ENCODE measurements at regions not wholly inside any gene's neighbourhood (a gene's known extent, or its start where the extent isn't known, plus 50 kb on each side); places are given as distances from the start of the nearest gene placed in this dataset.

DNA sequence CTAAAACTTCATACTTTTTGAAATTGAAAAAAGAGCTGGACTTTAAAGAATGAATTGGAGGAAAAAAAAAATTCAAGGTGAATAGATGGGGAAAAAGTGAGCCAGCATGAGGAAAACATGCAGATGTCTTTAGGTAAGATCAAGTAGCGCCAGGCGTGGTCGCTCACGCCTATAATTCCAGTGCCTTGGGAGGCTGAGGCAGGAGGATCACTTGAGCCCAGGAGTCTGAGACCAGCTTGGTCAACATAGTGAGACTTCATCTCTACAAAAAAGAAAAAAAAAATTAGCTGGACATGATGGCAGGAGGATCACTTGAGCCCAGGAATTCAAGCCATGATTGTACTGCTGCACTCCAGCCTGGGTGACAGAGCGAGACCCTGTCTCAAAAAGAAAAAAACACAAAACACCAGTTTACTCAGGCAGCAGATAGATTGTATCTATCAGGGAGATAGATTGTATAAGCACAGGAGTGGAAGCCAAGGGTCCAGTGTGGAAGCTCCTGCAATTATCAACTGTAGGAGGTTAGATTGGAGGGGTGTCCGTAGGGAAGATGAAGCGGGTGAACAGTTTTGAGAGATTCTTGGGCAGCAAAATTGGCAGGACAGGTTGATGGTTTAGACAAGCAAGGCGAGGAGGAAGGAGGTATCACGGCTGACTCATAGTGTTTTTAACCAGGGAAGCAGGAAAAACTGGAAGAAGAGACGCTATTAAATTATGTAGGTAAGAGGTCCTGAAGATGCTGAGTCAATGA is 97.6 kb upstream of the ZNF217 start:
- ChIA-PET POLR2A (no interaction called here), CTCF (no interaction called here)
- DNase-seq (ENCODE audit: extremely low spot score): no peak
- TF ChIP-seq ZNF384 (IDR thresholded peaks at IDR 0.05) (no peak), HDGF (IDR thresholded peaks at IDR 0.05; ENCODE audit: borderline replicate concordance) (no peak), ELF4 (IDR thresholded peaks at IDR 0.05) (no peak), FOXK2 (IDR thresholded peaks at IDR 0.05) (no peak), FOXA1 (IDR thresholded peaks at IDR 0.05) (no peak)

DNA sequence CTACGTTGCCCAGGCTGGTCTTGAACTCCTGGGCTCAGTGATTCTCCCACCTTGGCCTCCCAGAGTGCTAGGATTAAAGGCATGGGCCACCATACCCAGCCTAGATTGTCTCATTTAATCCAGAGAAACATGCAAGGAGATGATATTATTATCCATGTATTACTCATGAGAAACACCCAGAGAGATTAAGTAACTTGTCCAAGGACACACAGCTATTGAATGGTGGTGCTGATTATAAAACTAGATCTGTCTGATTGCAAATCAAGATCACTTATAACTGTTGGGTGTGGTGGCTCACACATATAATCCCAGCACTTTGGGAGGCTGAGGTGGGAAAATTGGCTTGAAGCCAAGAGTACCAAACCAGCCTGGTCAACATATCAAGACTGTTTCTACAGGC is 94.4 kb upstream of the ZNF217 start:
- CTCF ChIA-PET: no interaction called here
- no peak for DNase-seq (ENCODE audit: extremely low spot score)
- TF ChIP-seq ZNF384 (IDR thresholded peaks at IDR 0.05) (no peak), FOXK2 (IDR thresholded peaks at IDR 0.05) (no peak), CTBP1 (IDR thresholded peaks at IDR 0.05; ENCODE audit: borderline replicate concordance) (no peak)
- POLR2A ChIA-PET: no interaction called here

DNA sequence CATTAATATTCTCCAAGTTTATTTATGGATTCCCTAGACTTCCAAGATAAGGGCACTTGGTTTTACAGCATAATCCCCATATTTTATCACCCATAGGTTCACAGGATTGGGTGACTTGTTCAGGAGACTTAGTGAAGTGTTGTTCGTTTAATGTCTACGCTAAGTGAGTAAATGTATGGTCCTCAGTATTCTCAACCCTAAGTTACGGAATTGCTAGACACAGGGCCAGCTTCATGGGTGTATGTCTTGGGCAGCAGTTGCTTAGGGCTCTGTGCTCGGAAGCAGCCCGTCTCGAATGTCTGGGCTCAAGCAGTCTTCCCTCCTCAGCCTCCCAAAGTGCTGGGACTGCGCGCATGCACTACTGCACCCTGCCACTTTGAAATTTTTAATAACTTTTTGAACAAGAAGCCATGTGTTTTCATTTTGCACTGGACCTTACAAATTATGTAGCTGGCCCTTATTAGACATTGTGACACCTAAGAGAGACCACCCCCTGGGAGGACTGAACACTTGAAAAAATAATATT is 91.5 kb upstream of the ZNF217 start:
- ChIA-PET CTCF (no interaction called here), POLR2A (interaction anchor here (1.1 kb wide), 1 partner anchor 230 kb away, joined by 3 read pairs; no protein-coding TSS in a partner anchor)
- no peak for DNase-seq (ENCODE audit: extremely low spot score)
- no peak for TF ChIP-seq ZNF384 (IDR thresholded peaks at IDR 0.05)
- TF ChIP-seq L3MBTL2 (conservative IDR thresholded peaks at IDR 0.05): no peak
- no peak for TF ChIP-seq ELF4 (IDR thresholded peaks at IDR 0.05)
- TF ChIP-seq ARNT (IDR thresholded peaks at IDR 0.05): no peak

DNA sequence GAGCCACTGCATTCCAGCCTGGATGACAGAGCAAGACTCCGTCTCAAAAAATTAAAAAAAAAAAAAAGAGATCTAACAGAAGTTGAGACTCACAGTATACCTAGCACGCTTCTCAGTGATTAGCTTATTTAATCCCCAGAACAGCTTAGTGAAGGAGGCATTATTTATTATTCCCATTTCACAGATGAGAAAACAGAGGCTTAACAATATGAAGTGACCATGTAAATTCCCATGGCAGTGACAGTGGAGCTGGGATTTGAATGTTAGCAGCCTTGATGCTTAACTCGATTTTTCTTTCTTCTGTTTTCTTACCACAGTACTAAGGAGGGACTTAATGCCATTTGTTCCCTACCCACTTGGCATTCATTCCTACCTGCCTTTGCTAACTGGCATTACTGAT is 89.9 kb upstream of the ZNF217 start:
- no peak for DNase-seq (ENCODE audit: extremely low spot score)
- CTCF ChIA-PET: no interaction called here
- POLR2A ChIA-PET: no interaction called here
- TF ChIP-seq NFRKB (IDR thresholded peaks at IDR 0.05) (no peak), CTBP1 (IDR thresholded peaks at IDR 0.05; ENCODE audit: borderline replicate concordance) (no peak), L3MBTL2 (conservative IDR thresholded peaks at IDR 0.05) (no peak), FOXM1 (IDR thresholded peaks at IDR 0.05; ENCODE audit: borderline replicate concordance) (no peak), ARNT (IDR thresholded peaks at IDR 0.05) (no peak), ZNF384 (IDR thresholded peaks at IDR 0.05) (no peak), TARDBP (IDR thresholded peaks at IDR 0.05) (no peak), HDGF (IDR thresholded peaks at IDR 0.05; ENCODE audit: borderline replicate concordance) (no peak), SUZ12 (IDR thresholded peaks at IDR 0.05) (no peak), FOXK2 (IDR thresholded peaks at IDR 0.05) (no peak), FOXA1 (IDR thresholded peaks at IDR 0.05) (no peak), SP1 (IDR thresholded peaks at IDR 0.05) (no peak), BHLHE40 (IDR thresholded peaks at IDR 0.05; ENCODE audit: borderline replicate concordance) (no peak), LEF1 (IDR thresholded peaks at IDR 0.05; ENCODE audit: borderline replicate concordance) (no peak), ELF4 (IDR thresholded peaks at IDR 0.05) (no peak)
- TF ChIP-seq, protein P1, sequence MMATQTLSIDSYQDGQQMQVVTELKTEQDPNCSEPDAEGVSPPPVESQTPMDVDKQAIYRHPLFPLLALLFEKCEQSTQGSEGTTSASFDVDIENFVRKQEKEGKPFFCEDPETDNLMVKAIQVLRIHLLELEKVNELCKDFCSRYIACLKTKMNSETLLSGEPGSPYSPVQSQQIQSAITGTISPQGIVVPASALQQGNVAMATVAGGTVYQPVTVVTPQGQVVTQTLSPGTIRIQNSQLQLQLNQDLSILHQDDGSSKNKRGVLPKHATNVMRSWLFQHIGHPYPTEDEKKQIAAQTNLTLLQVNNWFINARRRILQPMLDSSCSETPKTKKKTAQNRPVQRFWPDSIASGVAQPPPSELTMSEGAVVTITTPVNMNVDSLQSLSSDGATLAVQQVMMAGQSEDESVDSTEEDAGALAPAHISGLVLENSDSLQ (IDR thresholded peaks at IDR 0.05): no peak

DNA sequence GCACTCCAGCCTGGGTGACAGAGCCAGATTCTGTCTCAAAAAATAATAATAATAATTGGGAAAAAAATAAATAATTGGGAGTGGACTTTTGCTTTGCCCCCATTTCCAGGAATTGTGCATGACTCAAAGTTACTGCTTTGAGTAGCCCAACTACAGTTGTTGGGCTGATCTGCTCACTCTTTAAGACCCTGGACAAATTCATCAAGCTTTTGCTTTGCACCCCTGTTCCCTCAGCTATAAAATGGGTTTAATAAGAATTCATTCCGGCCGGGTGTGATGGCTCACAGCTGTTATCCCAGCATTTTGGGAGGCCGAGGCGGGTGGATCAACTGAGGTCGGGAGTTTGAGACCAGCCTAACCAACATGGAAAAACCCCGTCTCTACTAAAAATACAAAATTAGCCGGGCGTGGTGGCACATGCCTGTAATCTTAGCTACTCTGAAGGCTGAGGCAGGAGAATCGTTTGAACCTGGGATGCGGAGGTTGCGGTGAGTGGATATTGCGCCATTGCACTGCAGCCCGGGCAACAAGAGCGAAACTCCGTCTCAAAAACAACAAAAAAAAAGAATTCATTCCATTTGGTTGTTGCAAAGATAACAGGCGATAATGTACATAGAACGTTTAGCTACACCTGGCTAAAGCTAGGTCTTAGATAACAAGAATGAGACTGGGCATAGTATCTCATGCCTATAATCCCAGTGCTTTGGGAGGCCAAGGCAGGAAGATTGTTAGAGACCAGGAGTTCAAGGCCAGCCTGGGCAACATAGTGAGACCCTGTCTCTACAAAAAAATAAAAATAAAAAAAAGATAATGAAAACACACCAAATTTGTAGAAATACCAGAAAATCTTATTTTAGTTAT is 87.9 kb upstream of the ZNF217 start:
- CTCF ChIA-PET: no interaction called here
- no peak for DNase-seq (ENCODE audit: extremely low spot score)
- TF ChIP-seq ELF4 (IDR thresholded peaks at IDR 0.05) (no peak), SP1 (IDR thresholded peaks at IDR 0.05) (no peak), BHLHE40 (IDR thresholded peaks at IDR 0.05; ENCODE audit: borderline replicate concordance) (no peak), ARNT (IDR thresholded peaks at IDR 0.05) (no peak), CTBP1 (IDR thresholded peaks at IDR 0.05; ENCODE audit: borderline replicate concordance) (no peak), FOXA1 (IDR thresholded peaks at IDR 0.05) (no peak), FOXK2 (IDR thresholded peaks at IDR 0.05) (no peak), TARDBP (IDR thresholded peaks at IDR 0.05) (no peak), HDGF (IDR thresholded peaks at IDR 0.05; ENCODE audit: borderline replicate concordance) (no peak), SUZ12 (IDR thresholded peaks at IDR 0.05) (no peak), NFRKB (IDR thresholded peaks at IDR 0.05) (no peak), FOXM1 (IDR thresholded peaks at IDR 0.05; ENCODE audit: borderline replicate concordance) (no peak), LEF1 (IDR thresholded peaks at IDR 0.05; ENCODE audit: borderline replicate concordance) (no peak), ZNF384 (IDR thresholded peaks at IDR 0.05) (no peak), L3MBTL2 (conservative IDR thresholded peaks at IDR 0.05) (no peak)
- TF ChIP-seq, protein P1 (IDR thresholded peaks at IDR 0.05): no peak
- POLR2A ChIA-PET: interaction anchor here (0.6 kb wide), 1 partner anchor 167 kb away, joined by 3 read pairs; no protein-coding TSS in a partner anchor

DNA sequence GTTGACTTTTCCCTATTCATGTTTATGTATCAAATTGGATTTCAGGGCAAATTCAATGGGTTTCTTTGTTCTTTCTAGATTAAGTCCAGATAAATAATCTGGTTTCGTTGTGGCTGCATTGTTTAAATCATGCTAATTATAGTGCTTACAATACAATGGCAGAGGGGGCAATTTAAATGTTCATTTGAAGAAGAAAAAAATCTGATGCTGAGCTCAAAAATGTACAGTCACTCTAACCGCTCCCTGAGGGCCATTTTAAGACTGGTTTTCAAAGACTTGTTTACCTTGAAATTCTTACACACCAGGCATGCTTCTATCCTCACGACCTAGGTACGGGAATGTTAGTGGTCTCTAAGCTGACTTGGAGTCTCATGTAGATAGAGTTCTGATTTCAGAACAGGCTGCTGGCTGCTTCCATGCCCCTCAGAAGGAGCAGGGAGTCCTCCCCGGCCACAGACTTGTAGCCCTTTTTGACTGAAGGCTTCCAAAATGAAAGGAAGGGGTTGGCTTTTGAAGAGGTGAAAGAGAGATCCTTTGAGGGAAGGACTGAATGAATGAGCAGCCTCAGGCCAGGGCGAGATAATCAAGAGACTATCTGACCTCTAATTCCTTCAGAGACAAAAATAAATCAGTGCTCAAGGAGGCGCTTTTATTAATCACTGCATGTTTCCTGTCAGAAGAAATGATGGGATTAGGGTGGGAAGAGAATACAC is 86.1 kb upstream of the ZNF217 start:
- ChIA-PET CTCF (interaction anchor here (0.6 to 1.2 kb wide), 2 partner anchors 21 to 587 kb away, joined by 3 to 5 read pairs; no protein-coding TSS in a partner anchor), POLR2A (interaction anchor here (0.8 to 1.5 kb wide), 3 partner anchors 10 to 86 kb away, joined by 3 read pairs; partner anchors contain the start of gene ZNF217)
- no peak for DNase-seq (ENCODE audit: extremely low spot score)
- no peak for TF ChIP-seq FOXM1 (IDR thresholded peaks at IDR 0.05; ENCODE audit: borderline replicate concordance)
- TF ChIP-seq FOXA1 (IDR thresholded peaks at IDR 0.05): no peak
- TF ChIP-seq TARDBP (IDR thresholded peaks at IDR 0.05): no peak
- TF ChIP-seq BHLHE40 (IDR thresholded peaks at IDR 0.05; ENCODE audit: borderline replicate concordance): no peak
- no peak for TF ChIP-seq NFRKB (IDR thresholded peaks at IDR 0.05)
- TF ChIP-seq SUZ12 (IDR thresholded peaks at IDR 0.05): no peak
- no peak for TF ChIP-seq ELF4 (IDR thresholded peaks at IDR 0.05)
- TF ChIP-seq CTBP1 (IDR thresholded peaks at IDR 0.05; ENCODE audit: borderline replicate concordance): no peak
- TF ChIP-seq, protein P1 (IDR thresholded peaks at IDR 0.05): no peak
- TF ChIP-seq L3MBTL2 (conservative IDR thresholded peaks at IDR 0.05): no peak
- TF ChIP-seq ARNT (IDR thresholded peaks at IDR 0.05): no peak
- TF ChIP-seq FOXK2 (IDR thresholded peaks at IDR 0.05): no peak
